ENCODE measurements at regions not wholly inside any gene's neighbourhood (a gene's known extent, or its start where the extent isn't known, plus 50 kb on each side); places are given as distances from the start of the nearest gene placed in this dataset.

GRCh38 chr2:216320852-216321251 is 51.4 kb downstream of the MARCHF4 start:
- no peak for DNase-seq (ENCODE audit: extremely low read depth in 1 of 2, low read depth in 1 of 2)

GRCh38 chr2:216319771-216320170 is 52.5 kb downstream of the MARCHF4 start:
- no peak for DNase-seq (ENCODE audit: extremely low read depth in 1 of 2, low read depth in 1 of 2)

GRCh38 chr2:216318521-216318874 is 53.8 kb downstream of the MARCHF4 start:
- no peak for DNase-seq (ENCODE audit: extremely low read depth in 1 of 2, low read depth in 1 of 2)

- no peak for DNase-seq (ENCODE audit: extremely low read depth in 1 of 2, low read depth in 1 of 2)
Observed at GRCh38 chr2:216317831-216318520, 54.3 kb downstream of the MARCHF4 start.

GRCh38 chr2:216316743-216317142 is 55.5 kb downstream of the MARCHF4 start:
- DNase-seq (ENCODE audit: extremely low read depth in 1 of 2, low read depth in 1 of 2), result no peak

- DNase-seq (ENCODE audit: extremely low read depth in 1 of 2, low read depth in 1 of 2), result no peak
Observed at GRCh38 chr2:216315802-216316603, 56.3 kb downstream of the MARCHF4 start.

- no peak for DNase-seq (ENCODE audit: extremely low read depth in 1 of 2, low read depth in 1 of 2)
Observed at GRCh38 chr2:216312441-216312840, 59.8 kb downstream of the MARCHF4 start.

GRCh38 chr2:216308576-216308975 is 63.7 kb downstream of the MARCHF4 start:
- DNase-seq (ENCODE audit: extremely low read depth in 1 of 2, low read depth in 1 of 2), result no peak

- no peak for DNase-seq (ENCODE audit: extremely low read depth in 1 of 2, low read depth in 1 of 2)
Observed at GRCh38 chr2:216307496-216307895, 64.8 kb downstream of the MARCHF4 start.

GRCh38 chr2:216306868-216307267 is 65.4 kb downstream of the MARCHF4 start:
- DNase-seq (ENCODE audit: extremely low read depth in 1 of 2, low read depth in 1 of 2), result no peak

- no peak for DNase-seq (ENCODE audit: extremely low read depth in 1 of 2, low read depth in 1 of 2)
Observed at GRCh38 chr2:216305574-216305973, 66.7 kb downstream of the MARCHF4 start.

GRCh38 chr2:216302981-216303676 is 69.2 kb downstream of the MARCHF4 start:
- DNase-seq (ENCODE audit: extremely low read depth in 1 of 2, low read depth in 1 of 2), result no peak

GRCh38 chr2:216300906-216301305 is 71.4 kb downstream of the MARCHF4 start:
- DNase-seq (ENCODE audit: extremely low read depth in 1 of 2, low read depth in 1 of 2), result no peak

- DNase-seq (ENCODE audit: extremely low read depth in 1 of 2, low read depth in 1 of 2), result no peak
Observed at GRCh38 chr2:216299588-216299987, 72.7 kb downstream of the MARCHF4 start.

- DNase-seq (ENCODE audit: extremely low read depth in 1 of 2, low read depth in 1 of 2), result no peak
Observed at GRCh38 chr2:216298719-216299495, 73.4 kb downstream of the MARCHF4 start.

- DNase-seq (ENCODE audit: extremely low read depth in 1 of 2, low read depth in 1 of 2), result no peak
Observed at GRCh38 chr2:216296856-216297255, 75.4 kb downstream of the MARCHF4 start.

- DNase-seq (ENCODE audit: extremely low read depth in 1 of 2, low read depth in 1 of 2), result no peak
Observed at GRCh38 chr2:216294305-216294704, 78.0 kb downstream of the MARCHF4 start.

- no peak for DNase-seq (ENCODE audit: extremely low read depth in 1 of 2, low read depth in 1 of 2)
Observed at GRCh38 chr2:216293883-216294282, 78.4 kb downstream of the MARCHF4 start.

GRCh38 chr2:216292886-216293301 is 79.4 kb downstream of the MARCHF4 start:
- no peak for DNase-seq (ENCODE audit: extremely low read depth in 1 of 2, low read depth in 1 of 2)

GRCh38 chr2:216292475-216292874 is 79.8 kb downstream of the MARCHF4 start:
- DNase-seq (ENCODE audit: extremely low read depth in 1 of 2, low read depth in 1 of 2), result no peak

GRCh38 chr2:216289470-216289869 is 82.8 kb downstream of the MARCHF4 start:
- DNase-seq (ENCODE audit: extremely low read depth in 1 of 2, low read depth in 1 of 2), result no peak

Measured in stimulated activated CD8-positive, alpha-beta memory T cell treated with anti-CD3 and anti-CD28 coated beads, Interleukin-7, amount 100 ng/mL, for 48 hours (primary cell).